ELF-1 (cell line): ENCODE measurements at regions not wholly inside any gene's neighbourhood (a gene's known extent, or its start where the extent isn't known, plus 50 kb on each side); places are given as distances from the start of the nearest gene placed in this dataset.

ENCODE experiments used
- DNase-seq: peaks from one replicate; pipeline ENCODE4 v3.0.0-alpha.2; 2016; ENCODE audit warnings: low read depth, low spot score

GRCh38 chr4:10335050-10335449, 122.2 kb downstream of the ZNF518B start:
- no peak for DNase-seq

DNA sequence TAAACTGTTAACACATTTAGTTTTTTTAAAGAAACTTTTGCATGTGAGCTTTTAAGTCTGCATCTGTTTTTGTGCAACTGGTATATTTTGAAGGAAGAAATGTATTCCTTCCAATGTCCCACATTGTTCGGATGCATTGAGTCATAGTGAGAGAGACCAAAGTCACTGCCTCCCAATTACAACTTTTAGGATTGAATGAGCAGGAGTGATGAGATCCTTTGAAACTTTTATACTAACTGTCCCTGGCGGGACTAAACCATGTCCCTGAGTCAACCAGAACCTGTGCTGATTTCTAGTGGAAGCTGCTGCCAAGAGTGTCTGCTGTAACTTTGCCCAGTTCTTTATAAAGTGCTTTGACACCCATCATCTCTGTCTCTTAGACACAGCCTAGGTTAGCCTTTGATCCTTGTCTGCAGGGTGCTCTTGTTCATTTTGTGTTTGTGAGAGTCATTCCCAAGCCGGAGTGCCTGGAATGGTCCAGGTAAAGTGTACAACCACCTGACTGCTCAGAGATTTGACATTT, 122.7 kb downstream of the ZNF518B start:
- no peak for DNase-seq

- DNase-seq: peak; percentile 82
These were observed 123.3 kb downstream of the ZNF518B start for GRCh38 chr4:10333942-10334341.

DNA sequence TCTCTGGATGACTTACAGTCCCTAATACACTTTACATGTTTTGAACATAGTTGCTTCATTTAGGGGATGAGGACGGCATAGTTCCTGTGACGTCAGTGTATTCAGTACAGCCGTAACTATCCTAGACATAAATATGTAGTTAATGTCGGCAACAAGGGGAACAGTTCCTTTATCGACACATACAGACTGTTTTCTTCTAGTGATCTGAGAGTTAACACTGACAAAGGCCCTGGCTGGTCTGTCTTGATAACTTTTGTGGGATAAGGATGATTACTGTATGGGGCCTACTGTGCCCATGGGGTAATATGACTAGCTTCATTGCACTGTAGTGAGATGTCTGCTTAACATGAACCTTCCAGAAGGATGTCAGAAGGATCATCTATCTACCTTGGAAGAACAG, 131.2 kb downstream of the ZNF518B start:
- no peak for DNase-seq

- no peak for DNase-seq
These were observed 135.3 kb downstream of the ZNF518B start for GRCh38 chr4:10321931-10322330.

GRCh38 chr4:10320130-10320529, 137.1 kb downstream of the ZNF518B start:
- no peak for DNase-seq

DNA sequence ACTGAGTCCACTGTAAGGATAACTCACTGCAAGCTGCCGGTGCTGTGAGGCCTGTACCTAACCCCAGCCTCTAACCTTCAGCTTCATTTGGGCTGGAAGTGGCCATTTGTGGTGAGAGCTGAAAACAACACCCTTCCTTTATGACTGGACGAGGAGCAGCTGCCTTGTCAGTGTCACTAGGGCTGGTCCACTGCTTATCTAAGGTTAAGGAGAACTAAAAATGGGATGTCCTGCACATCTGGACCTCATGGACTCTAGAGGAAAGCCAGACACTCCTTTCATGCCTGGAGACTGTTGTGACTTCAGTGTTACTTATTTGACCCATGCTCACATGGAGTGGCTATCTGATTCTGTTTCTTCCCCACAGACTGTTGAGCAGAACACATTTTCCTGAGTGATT, 139.9 kb downstream of the ZNF518B start:
- DNase-seq: no peak

DNA sequence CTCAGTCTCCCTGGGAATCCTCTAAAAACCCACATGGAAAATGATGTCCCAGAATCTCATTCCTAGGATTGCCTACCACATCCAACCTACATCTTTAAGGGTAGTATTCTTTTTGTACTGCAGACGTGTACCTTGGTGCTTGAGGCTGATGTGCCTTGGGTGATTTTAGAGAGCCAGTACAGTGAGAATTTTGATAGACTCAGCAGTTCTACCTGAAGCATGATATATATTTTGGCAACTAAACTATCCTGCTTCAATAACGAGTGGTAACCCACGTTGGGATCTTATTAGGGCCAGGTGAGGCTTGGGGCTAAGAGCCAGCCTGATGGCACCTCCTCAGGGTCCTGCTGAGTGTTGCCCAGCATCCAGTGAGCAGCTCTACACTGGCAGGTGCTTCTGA, 140.4 kb downstream of the ZNF518B start:
- no peak for DNase-seq

- no peak for DNase-seq
These were observed 141.6 kb downstream of the ZNF518B start for GRCh38 chr4:10315638-10316037.

- DNase-seq: no peak
These were observed 144.7 kb downstream of the ZNF518B start for GRCh38 chr4:10312568-10312967.

DNA sequence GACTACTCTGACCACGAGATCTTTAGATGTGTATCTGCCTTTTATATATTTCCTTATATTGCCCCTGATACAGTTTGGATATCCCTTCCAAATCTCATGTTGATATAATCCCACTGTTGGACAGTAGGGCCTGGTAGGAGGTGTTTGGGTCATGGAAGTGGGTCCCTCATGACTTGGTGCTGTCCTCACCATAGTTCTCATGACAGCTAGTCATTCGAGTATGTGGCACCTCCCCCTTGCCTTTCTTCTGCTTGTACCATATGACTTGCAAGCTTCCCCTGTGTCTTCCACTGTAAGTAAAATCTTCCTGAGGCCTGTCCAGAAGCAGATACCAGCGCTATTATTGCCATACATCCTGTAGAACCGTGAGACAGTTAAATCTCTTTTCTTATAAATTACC, 145.3 kb downstream of the ZNF518B start:
- DNase-seq: no peak

- no peak for DNase-seq
These were observed 151.4 kb downstream of the ZNF518B start for GRCh38 chr4:10305816-10306215.

GRCh38 chr4:10303291-10303690, 153.9 kb downstream of the ZNF518B start:
- DNase-seq: no peak

- no peak for DNase-seq
These were observed 155.1 kb downstream of the ZNF518B start for GRCh38 chr4:10302096-10302495.

DNA sequence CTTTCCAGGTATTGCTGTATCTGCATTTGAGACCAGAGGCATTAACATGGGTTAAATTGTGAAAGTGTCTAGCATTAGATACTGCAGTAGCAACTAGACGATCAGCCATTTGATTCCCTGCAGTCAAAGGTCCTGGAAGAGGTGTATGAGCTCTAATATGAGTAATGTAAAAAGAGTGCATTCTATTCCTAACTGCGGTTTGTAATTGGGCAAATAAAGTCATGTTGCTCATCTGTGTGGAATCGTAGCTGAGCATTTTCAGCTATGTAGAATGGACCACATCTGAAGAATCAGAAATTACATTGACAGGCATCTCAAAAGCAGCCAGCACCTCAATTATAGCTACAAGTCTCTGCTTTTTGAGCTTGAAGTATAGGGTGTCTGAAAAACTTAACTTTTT, 157.6 kb downstream of the ZNF518B start:
- DNase-seq: no peak

- DNase-seq: no peak
These were observed 158.5 kb downstream of the ZNF518B start for GRCh38 chr4:10298681-10299080.

- peak; percentile 15 for DNase-seq
These were observed 160.5 kb downstream of the ZNF518B start for GRCh38 chr4:10296730-10297129.

GRCh38 chr4:10295301-10295700, 161.9 kb downstream of the ZNF518B start:
- no peak for DNase-seq

DNA sequence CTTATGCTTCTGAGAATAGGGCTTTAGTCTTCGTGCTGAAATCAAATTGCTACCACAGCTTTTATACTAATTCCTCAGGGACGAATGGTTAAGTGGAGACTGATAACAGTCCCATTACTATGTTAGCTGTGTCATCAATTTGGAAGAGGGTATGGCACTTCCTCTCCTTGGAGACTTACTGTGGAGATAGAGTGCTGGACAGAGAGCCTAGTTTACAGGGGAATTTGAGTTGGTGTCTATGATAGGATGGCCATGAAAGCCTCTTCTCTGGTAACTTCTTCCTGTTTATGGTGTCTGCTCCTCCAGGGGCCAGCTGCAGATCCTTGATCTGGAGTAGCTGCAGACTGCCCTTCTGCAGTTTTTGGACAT, 167.7 kb downstream of the ZNF518B start:
- DNase-seq: no peak

DNA sequence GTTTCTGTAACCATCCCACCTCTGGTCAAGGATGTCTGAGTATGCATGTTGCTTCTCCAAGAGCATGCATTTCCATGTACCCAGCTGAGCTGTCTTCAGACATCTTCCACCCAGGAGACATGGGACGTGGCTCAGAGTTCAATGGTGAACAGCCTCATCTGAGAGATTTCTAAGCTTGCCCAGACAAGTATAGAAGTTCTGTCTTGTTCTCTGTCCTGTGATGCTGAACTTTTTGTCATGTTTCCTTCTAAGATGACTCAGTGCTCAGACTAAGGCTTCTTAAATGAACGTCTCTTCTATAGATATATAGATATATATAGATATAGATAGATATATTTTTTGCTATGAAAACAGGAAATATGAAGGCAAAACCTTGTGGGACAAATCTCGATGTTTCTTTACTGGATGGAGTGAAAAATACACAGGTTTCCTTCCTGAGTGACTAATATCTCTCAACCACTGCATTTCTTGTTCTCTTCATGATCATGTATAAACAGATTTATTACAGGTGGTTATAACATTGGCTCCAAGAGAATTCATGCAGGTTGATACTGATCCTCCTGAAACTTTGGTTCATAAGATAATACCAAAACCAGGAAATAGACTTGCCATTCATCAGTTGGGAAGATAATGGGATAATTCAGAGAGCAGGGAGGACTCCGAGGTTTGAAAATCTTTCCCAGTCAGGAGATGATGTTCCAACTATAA, 168.2 kb downstream of the ZNF518B start:
- no peak for DNase-seq

GRCh38 chr4:10285028-10285427, 168.4 kb upstream of the WDR1 start:
- DNase-seq: no peak

GRCh38 chr4:10283761-10284160, 167.2 kb upstream of the WDR1 start:
- DNase-seq: no peak

DNA sequence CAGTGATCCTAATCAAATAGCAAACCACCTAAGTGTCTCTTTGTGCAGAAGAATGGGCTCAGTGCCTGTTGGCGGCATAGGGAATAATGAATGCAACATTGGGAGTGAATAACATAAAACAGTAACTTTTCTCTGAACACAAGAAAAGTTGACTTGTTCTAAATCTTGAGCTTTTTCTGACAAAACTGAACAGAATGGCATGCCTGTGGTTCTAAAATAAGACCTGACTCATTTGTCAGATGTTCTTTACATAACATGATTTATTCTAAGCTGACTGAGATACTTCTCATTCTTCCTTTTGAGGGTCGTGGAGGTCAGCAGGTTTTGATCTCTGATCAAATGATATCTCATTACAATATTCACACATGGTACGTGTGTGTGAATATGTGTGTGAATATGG, 165.4 kb upstream of the WDR1 start:
- no peak for DNase-seq

GRCh38 chr4:10279261-10279660, 162.7 kb upstream of the WDR1 start:
- no peak for DNase-seq
